K562 (cell line): ENCODE measurements at regions not wholly inside any gene's neighbourhood (a gene's known extent, or its start where the extent isn't known, plus 50 kb on each side); places are given as distances from the start of the nearest gene placed in this dataset.

Experiments used
- ATAC-seq: fragments of 200-7000 bp; cut with Tn5 transposase; 3 replicates; pipeline ENCODE4 v1.9.1; 2020; ENCODE audit warnings: moderate library complexity
- BruUV-seq: library from RNA; stranded (reverse); fragments of 400-500 nt; replicated peaks from 2 replicates; lab custom pipeline; 2021; lab: Mats Ljungman, UMichigan
- CTCF ChIA-PET: fragments of 300-600 bp; formaldehyde crosslinking; extraction: SDS; loops from one replicate; lab custom pipeline; 2021; ENCODE audit warnings: low intra/inter-chr PET ratio; lab: Yijun Ruan, JAX
- POLR2A ChIA-PET: fragments of 300-600, 350-650 bp; sonication (Branson Sonifier 250); formaldehyde crosslinking; extraction: SDS; loops from one replicate; lab custom pipeline; 2021; ENCODE audit warnings: antibody characterized with exemption, inconsistent platforms; lab: Yijun Ruan, JAX
- DNase-seq, 4 experiments: peaks; one replicate each; pipeline versions ENCODE4 v3.0.0 to v3.0.0-alpha.2; 2011 to 2018; ENCODE audit warnings: low spot score in 3 of 4, mixed read lengths in 3 of 4; ENCODE audit errors: extremely low read depth in 1 of 4
- FAIRE-seq: peaks from 2 replicates; lab custom pipeline; 2011; peaks lifted over from hg19 to GRCh38; lab: Jason Lieb, UNC
- H2AFZ ChIP-seq: 2 replicates; pipeline ENCODE4 v1.6.0; 2011; ENCODE audit warnings: low read depth, low read length, control low read depth, inconsistent platforms
- H3K27ac ChIP-seq: fragments of 200-600 bp; 3 replicates; pipeline ENCODE4 v1.8.0; 2011; ENCODE audit warnings: low read depth, mild to moderate bottlenecking, control low read depth, inconsistent platforms, low read length, moderate library complexity, mixed read lengths; ENCODE audit errors: extremely low read depth
- H3K27me3 ChIP-seq, 2 experiments: fragments of 300-600 bp in 1 of 2; 2 replicates in 1 of 2; 3 replicates in 1 of 2; pipeline versions ENCODE4 v1.6.0 to v1.8.0; 2011; ENCODE audit warnings: inconsistent platforms in 2 of 2, low read length in 2 of 2, mild to moderate bottlenecking in 1 of 2, mixed read lengths in 1 of 2, moderate library complexity in 1 of 2; ENCODE audit not compliant: control insufficient read depth in 2 of 2, insufficient read depth in 2 of 2
- H3K36me3 ChIP-seq: fragments of 300-600 bp; 3 replicates; pipeline ENCODE4 v1.8.0; 2011; ENCODE audit warnings: mild to moderate bottlenecking, low read length, inconsistent platforms; ENCODE audit not compliant: control insufficient read depth, insufficient read depth
- H3K4me1 ChIP-seq, 2 experiments: fragments of 200-600 bp in 1 of 2; replicated peaks in 1 of 2; 2 replicates in 1 of 2; 3 replicates in 1 of 2; pipeline versions ENCODE4 v1.5.1 to v1.8.0; 2011; ENCODE audit warnings: inconsistent platforms in 2 of 2, low read length in 2 of 2, mild to moderate bottlenecking in 1 of 2, mixed read lengths in 1 of 2, moderate library complexity in 1 of 2; ENCODE audit not compliant: control insufficient read depth in 2 of 2, insufficient read depth in 2 of 2
- H3K4me2 ChIP-seq: 2 replicates; pipeline ENCODE4 v1.6.1; 2011; ENCODE audit warnings: low read length, control low read depth, inconsistent platforms, mixed read lengths; ENCODE audit not compliant: insufficient read depth
- H3K4me3 ChIP-seq: fragments of 200-600 bp; sonication (generic), shearing (Covaris generic); 2 replicates; pipeline ENCODE4 v1.5.1; 2016; ENCODE audit warnings: control low read depth, inconsistent platforms
- H3K79me2 ChIP-seq: fragments of 200-600 bp; 3 replicates; pipeline ENCODE4 v1.8.0; 2011; ENCODE audit warnings: low read length, inconsistent platforms; ENCODE audit not compliant: control insufficient read depth, insufficient read depth
- H3K9ac ChIP-seq, 2 experiments: 2 replicates each; pipeline versions ENCODE4 v1.6.0 to v1.6.1; 2011; ENCODE audit warnings: low read depth in 2 of 2, low read length in 2 of 2, control low read depth in 1 of 2, inconsistent platforms in 1 of 2, mild to moderate bottlenecking in 1 of 2, mixed read lengths in 1 of 2; ENCODE audit not compliant: insufficient read depth in 1 of 2
- H3K9me1 ChIP-seq: one replicate; pipeline ENCODE4 v1.6.0; 2011; ENCODE audit warnings: inconsistent platforms, mild to moderate bottlenecking, low read length, moderate library complexity; ENCODE audit not compliant: control insufficient read depth, insufficient read depth
- H3K9me3 ChIP-seq: replicated peaks from 2 replicates; pipeline ENCODE4 v1.5.1; 2011; ENCODE audit warnings: low read depth, low read length, inconsistent platforms; ENCODE audit not compliant: control insufficient read depth, insufficient read depth
- H4K20me1 ChIP-seq: replicated peaks from 2 replicates; pipeline ENCODE4 v1.6.1; 2011; ENCODE audit warnings: low read length, inconsistent platforms, mixed read lengths; ENCODE audit not compliant: control insufficient read depth, insufficient read depth
- CBX8 ChIP-seq: fragments of 200-600 bp; sonication (generic); IDR thresholded peaks from 2 replicates; pipeline ENCODE4 v1.6.1; 2012; ENCODE audit warnings: borderline replicate concordance, mixed run types, low read depth, mild to moderate bottlenecking, moderate library complexity, mixed read lengths, low read length, control low read depth, inconsistent platforms; ENCODE audit not compliant: poor library complexity, severe bottlenecking; ENCODE audit errors: extremely low read depth
- DMBX1 ChIP-seq: fragments of 250-450 bp; sonication (Bioruptor Pico); IDR thresholded peaks from 2 replicates; pipeline ENCODE4 v1.8.0; 2022; ENCODE audit warnings: inconsistent platforms, mild to moderate bottlenecking, moderate library complexity, borderline replicate concordance
- HSF4 ChIP-seq: fragments of 250-450 bp; sonication (Bioruptor Pico); IDR thresholded peaks from 2 replicates; pipeline ENCODE4 v2.1.2; 2022; ENCODE audit warnings: mild to moderate bottlenecking, moderate library complexity, borderline replicate concordance
- NONO ChIP-seq, 2 experiments: fragments of 200-400 bp in 1 of 2; fragments of 450-650 bp in 1 of 2; formaldehyde crosslinking in 1 of 2; IDR thresholded peaks; 2 replicates each; pipeline ENCODE4 v1.6.1; 2017; ENCODE audit warnings: low read depth in 2 of 2, mild to moderate bottlenecking in 2 of 2, moderate library complexity in 2 of 2, low read length in 1 of 2
- POLR3A ChIP-seq: IDR thresholded peaks from 2 replicates; pipeline ENCODE4 v1.6.1; 2011; ENCODE audit warnings: borderline replicate concordance, mild to moderate bottlenecking, moderate library complexity; ENCODE audit not compliant: insufficient read length, insufficient read depth; ENCODE audit errors: extremely low read depth
- SMARCB1 ChIP-seq: IDR thresholded peaks from 2 replicates; pipeline ENCODE4 v1.6.1; 2011; ENCODE audit warnings: improper control_type of control experiment, low read depth; ENCODE audit not compliant: insufficient read length
- TAF15 ChIP-seq: fragments of 200-400 bp; formaldehyde crosslinking; IDR thresholded peaks from 2 replicates; pipeline ENCODE4 v1.6.1; 2017; ENCODE audit warnings: mild to moderate bottlenecking, low read depth, low read length, moderate library complexity
- TCF7 ChIP-seq: sonication (generic); IDR thresholded peaks from 2 replicates; pipeline ENCODE4 v1.6.1; 2016; ENCODE audit warnings: antibody characterized with exemption, borderline replicate concordance
- ZNF253 ChIP-seq: fragments of 250-450 bp; sonication (Bioruptor Pico); conservative IDR thresholded peaks from 2 replicates; pipeline ENCODE4 v1.6.1; 2021; ENCODE audit warnings: mild to moderate bottlenecking
- ZNF263 ChIP-seq: sonication (generic); formaldehyde crosslinking; IDR thresholded peaks from 2 replicates; pipeline ENCODE4 v1.8.0; 2022; ENCODE audit warnings: mild to moderate bottlenecking, missing genetic modification reagents, borderline replicate concordance
- ZNF384 ChIP-seq: IDR thresholded peaks from 2 replicates; pipeline ENCODE4 v1.6.1; 2012; ENCODE audit warnings: low read depth, low read length, improper control_type of control experiment
- WGBS: fragments of 100-300 bp; shearing (Covaris generic); methylation state at CpG from one replicate; pipeline ENCODE4 v1.1.6; 2016; ENCODE audit warnings: low coverage, mixed read lengths; ENCODE audit not compliant: insufficient coverage; ENCODE audit errors: missing lambda C conversion rate; 5-methylcytosine and 5-hydroxymethylcytosine counted together
- in situ Hi-C: fragments of 300-500 bp; cut with MboI; formaldehyde crosslinking; loops from 4 replicates; pipeline ENCODE4 v1.15.0; 2018; ENCODE audit warnings: inconsistent platforms, mixed read lengths
- intact Hi-C: fragments of 100-400 bp; cut with micrococcal nuclease; formaldehyde crosslinking; loops from 2 replicates; pipeline ENCODE4 v1.14.2; 2022
- TF ChIP-seq, protein P1 (sequence below): fragments of 250-450 bp; sonication (Bioruptor Pico); IDR thresholded peaks from 2 replicates; pipeline ENCODE4 v1.8.0; 2021; ENCODE audit warnings: moderate library complexity, mild to moderate bottlenecking, inconsistent platforms
- TF ChIP-seq, protein P2 (sequence below): sonication (generic); formaldehyde crosslinking; IDR thresholded peaks from 2 replicates; pipeline ENCODE4 v1.8.0; 2022; ENCODE audit warnings: missing genetic modification reagents, mild to moderate bottlenecking, moderate library complexity, borderline replicate concordance
- TF ChIP-seq, protein P3 (sequence below): IDR thresholded peaks from 2 replicates; pipeline ENCODE4 v1.6.1; 2012; ENCODE audit warnings: low read depth, low read length, improper control_type of control experiment, borderline replicate concordance

DNA sequence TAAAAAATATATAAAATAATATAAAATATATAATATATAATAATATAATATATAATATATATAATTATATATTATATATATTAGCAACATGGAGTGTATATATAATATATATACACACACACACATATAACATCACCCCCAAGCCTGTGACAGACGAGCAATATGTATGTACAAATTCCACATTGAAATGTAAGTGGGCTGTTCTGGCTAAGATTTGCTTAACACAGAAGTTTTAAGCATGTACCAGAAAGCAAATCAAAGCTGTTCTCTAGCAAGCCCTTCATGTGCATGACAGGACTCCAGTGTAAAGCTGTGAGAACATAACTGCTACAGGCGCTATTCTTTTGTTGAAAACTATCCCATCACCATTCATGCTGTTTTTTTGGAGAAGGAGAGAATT, 261.7 kb upstream of the TNP1 start:
- H2AFZ ChIP-seq, result no peak overlapping the region
- no peaks in the 10 kb centered on the region for H3K9me1 ChIP-seq
- H3K4me1 ChIP-seq, result peaks cover 0 to 4% of the 10 kb centered on the region in 2 experiments; a peak in 2 of 5 replicates
- 69% methylated on average over 2 of the region's 2 CpGs for WGBS
- ATAC-seq (no peak), FAIRE-seq (no peak), DNase-seq (no peak)
- no peak overlapping the region for H3K4me2 ChIP-seq
- no peak for TF ChIP-seq SMARCB1
- TF ChIP-seq, protein P1, sequence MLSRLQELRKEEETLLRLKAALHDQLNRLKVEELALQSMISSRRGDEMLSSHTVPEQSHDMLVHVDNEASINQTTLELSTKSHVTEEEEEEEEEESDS (CRISPR knock-in tag), result no peak
- TF ChIP-seq POLR3A, result no peak
- TF ChIP-seq TAF15, result no peak
- TF ChIP-seq, protein P2, sequence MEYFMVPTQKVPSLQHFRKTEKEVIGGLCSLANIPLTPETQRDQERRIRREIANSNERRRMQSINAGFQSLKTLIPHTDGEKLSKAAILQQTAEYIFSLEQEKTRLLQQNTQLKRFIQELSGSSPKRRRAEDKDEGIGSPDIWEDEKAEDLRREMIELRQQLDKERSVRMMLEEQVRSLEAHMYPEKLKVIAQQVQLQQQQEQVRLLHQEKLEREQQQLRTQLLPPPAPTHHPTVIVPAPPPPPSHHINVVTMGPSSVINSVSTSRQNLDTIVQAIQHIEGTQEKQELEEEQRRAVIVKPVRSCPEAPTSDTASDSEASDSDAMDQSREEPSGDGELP (CRISPR knock-in tag), result no peak
- no peak for TF ChIP-seq TCF7
- TF ChIP-seq CBX8, result no peak
- no peak for TF ChIP-seq ZNF384
- no peak for TF ChIP-seq DMBX1 (CRISPR knock-in tag)
- no peak for TF ChIP-seq HSF4
- TF ChIP-seq, protein P3, sequence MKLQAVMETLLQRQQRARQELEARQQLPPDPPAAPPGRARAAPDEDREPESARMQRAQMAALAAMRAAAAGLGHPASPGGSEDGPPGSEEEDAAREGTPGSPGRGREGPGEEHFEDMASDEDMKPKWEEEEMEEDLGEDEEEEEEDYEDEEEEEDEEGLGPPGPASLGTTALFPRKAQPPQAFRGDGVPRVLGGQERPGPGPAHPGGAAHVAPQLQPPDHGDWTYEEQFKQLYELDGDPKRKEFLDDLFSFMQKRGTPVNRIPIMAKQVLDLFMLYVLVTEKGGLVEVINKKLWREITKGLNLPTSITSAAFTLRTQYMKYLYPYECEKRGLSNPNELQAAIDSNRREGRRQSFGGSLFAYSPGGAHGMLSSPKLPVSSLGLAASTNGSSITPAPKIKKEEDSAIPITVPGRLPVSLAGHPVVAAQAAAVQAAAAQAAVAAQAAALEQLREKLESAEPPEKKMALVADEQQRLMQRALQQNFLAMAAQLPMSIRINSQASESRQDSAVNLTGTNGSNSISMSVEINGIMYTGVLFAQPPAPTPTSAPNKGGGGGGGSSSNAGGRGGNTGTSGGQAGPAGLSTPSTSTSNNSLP, result no peak
- TF ChIP-seq ZNF263 (CRISPR knock-in tag), result no peak
- TF ChIP-seq ZNF253 (CRISPR knock-in tag), result no peak
- no peak for TF ChIP-seq NONO (IDR thresholded peaks at IDR 0.05; ENCODE audit: low read depth in 2 of 2, low read length in 1 of 2)
- no peak overlapping the region for H3K9ac ChIP-seq
- H3K27me3 ChIP-seq, result no peaks in the 10 kb centered on the region
- no peak overlapping the region for H3K27ac ChIP-seq
- ChIA-PET CTCF (no interaction called here), POLR2A (no interaction called here)
- H3K79me2 ChIP-seq, result no peaks in the 10 kb centered on the region
- H4K20me1 ChIP-seq, result no peaks in the 10 kb centered on the region
- H3K36me3 ChIP-seq, result no peaks in the 10 kb centered on the region
- no TSS peak for BruUV-seq
- H3K9me3 ChIP-seq, result no peaks in the 10 kb centered on the region
- intact Hi-C loops, result no loop called here
- in situ Hi-C loops, result no loop called here
- no peak overlapping the region for H3K4me3 ChIP-seq
